Neural progenitor cell (in vitro differentiated cells): ENCODE measurements at regions not wholly inside any gene's neighbourhood (a gene's known extent, or its start where the extent isn't known, plus 50 kb on each side); places are given as distances from the start of the nearest gene placed in this dataset.

Experiments used
- EZH2 ChIP-seq: fragments of 200-600 bp; sonication (generic); IDR thresholded peaks from 2 replicates; pipeline ENCODE4 v1.6.1; 2017; ENCODE audit warnings: antibody characterized with exemption, mild to moderate bottlenecking, moderate library complexity
- EZH2phosphoT487 ChIP-seq: fragments of 200-600 bp; sonication (generic); IDR thresholded peaks from 2 replicates; pipeline ENCODE4 v1.6.1; 2017; ENCODE audit warnings: antibody characterized with exemption
- TF ChIP-seq, protein P1 (sequence below): fragments of 200-600 bp; sonication (generic); IDR thresholded peaks from 2 replicates; pipeline ENCODE4 v1.5.1; 2017; ENCODE audit warnings: antibody characterized with exemption, mild to moderate bottlenecking

DNA sequence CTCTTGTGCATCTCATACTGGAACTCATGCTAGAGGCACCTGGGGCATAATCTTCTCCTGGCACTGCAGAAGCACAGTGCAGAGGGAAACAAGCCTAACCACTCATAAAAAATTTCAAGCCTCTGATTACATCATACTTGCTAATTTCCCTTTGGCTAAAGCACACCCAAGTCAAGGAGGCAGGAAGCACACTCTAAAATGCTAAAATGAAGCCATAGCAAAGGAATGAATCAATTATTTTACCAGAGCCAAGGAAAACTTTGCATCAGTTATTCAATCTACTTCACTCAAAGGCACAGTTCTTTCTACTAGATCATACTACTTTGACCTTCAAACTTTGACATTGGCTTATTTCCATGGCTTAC, 79.6 kb upstream of the SPOPL start:
- TF ChIP-seq EZH2 = no peak
- TF ChIP-seq, protein P1, sequence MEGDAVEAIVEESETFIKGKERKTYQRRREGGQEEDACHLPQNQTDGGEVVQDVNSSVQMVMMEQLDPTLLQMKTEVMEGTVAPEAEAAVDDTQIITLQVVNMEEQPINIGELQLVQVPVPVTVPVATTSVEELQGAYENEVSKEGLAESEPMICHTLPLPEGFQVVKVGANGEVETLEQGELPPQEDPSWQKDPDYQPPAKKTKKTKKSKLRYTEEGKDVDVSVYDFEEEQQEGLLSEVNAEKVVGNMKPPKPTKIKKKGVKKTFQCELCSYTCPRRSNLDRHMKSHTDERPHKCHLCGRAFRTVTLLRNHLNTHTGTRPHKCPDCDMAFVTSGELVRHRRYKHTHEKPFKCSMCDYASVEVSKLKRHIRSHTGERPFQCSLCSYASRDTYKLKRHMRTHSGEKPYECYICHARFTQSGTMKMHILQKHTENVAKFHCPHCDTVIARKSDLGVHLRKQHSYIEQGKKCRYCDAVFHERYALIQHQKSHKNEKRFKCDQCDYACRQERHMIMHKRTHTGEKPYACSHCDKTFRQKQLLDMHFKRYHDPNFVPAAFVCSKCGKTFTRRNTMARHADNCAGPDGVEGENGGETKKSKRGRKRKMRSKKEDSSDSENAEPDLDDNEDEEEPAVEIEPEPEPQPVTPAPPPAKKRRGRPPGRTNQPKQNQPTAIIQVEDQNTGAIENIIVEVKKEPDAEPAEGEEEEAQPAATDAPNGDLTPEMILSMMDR = no peak
- no peak for TF ChIP-seq EZH2phosphoT487
